SW 1271 (cell line): ENCODE measurements at regions not wholly inside any gene's neighbourhood (a gene's known extent, or its start where the extent isn't known, plus 50 kb on each side); places are given as distances from the start of the nearest gene placed in this dataset.
A peak's percentile ranks its signal among the peaks of the same experiment; 100 is the strongest.

Source experiments
- DNase-seq, 2 experiments: peaks; one replicate each; lab custom pipeline; 2025; lab: John Stamatoyannopoulos, UW

- no peak for DNase-seq
Measured at GRCh38 chr2:74760875-74761630, 72.9 kb upstream of the HK2 start.

GRCh38 chr2:74762789-74763188 lies 71.1 kb upstream of the HK2 start:
- no peak for DNase-seq

- DNase-seq: no peak
Measured at GRCh38 chr2:74763962-74764428, 69.9 kb upstream of the HK2 start.

- DNase-seq: no peak
Measured at GRCh38 chr2:74764429-74765272, 69.3 kb upstream of the HK2 start.

GRCh38 chr2:74766780-74767179 lies 67.1 kb upstream of the HK2 start:
- DNase-seq: no peak

GRCh38 chr2:74767618-74768017 lies 66.3 kb upstream of the HK2 start:
- DNase-seq: no peak

GRCh38 chr2:74768401-74768914 lies 65.5 kb upstream of the HK2 start:
- DNase-seq: no peak

- DNase-seq: no peak
Measured at GRCh38 chr2:74772046-74772445, 61.9 kb upstream of the HK2 start.

GRCh38 chr2:74777161-74777900 lies 56.6 kb upstream of the HK2 start:
- DNase-seq: no peak

- DNase-seq: peak in 1 of 2 experiments; percentile 20
Measured at GRCh38 chr2:74778381-74779264, 55.3 kb upstream of the HK2 start.

- DNase-seq: no peak
Measured at GRCh38 chr2:74779265-74779558, 54.7 kb upstream of the HK2 start.

GRCh38 chr2:74779587-74780135 lies 54.3 kb upstream of the HK2 start:
- no peak for DNase-seq
